ENCODE measurements at regions not wholly inside any gene's neighbourhood (a gene's known extent, or its start where the extent isn't known, plus 50 kb on each side); places are given as distances from the start of the nearest gene placed in this dataset.

- Histone ChIP-seq H3K36me3 (replicated peaks in 1 of 2; ENCODE audit: control insufficient read depth in 1 of 2, insufficient read depth in 2 of 2, low read length in 2 of 2) (no peaks in the 10 kb centered on the region), H3K27me3 (ENCODE audit: control insufficient read depth in 2 of 2, insufficient read depth in 2 of 2, low read length in 2 of 2) (no peaks in the 10 kb centered on the region), H4K20me1 (ENCODE audit: insufficient read depth, low read length) (no peaks in the 10 kb centered on the region), H3K4me3 (replicated peaks in 1 of 3; ENCODE audit: low read depth in 2 of 3, low read length in 3 of 3) (no peak overlapping the region), H3K9ac (ENCODE audit: insufficient read depth, low read length, poor library complexity, severe bottlenecking) (no peak overlapping the region), H3K4me1 (ENCODE audit: control insufficient read depth in 1 of 2, insufficient read depth in 2 of 2, low read length in 2 of 2) (peaks cover 5 to 22% of the 10 kb centered on the region in 2 donors), H3K79me2 (ENCODE audit: insufficient read depth, low read length) (no peaks in the 10 kb centered on the region), H2AFZ (ENCODE audit: insufficient read depth, low read depth, low read length, poor library complexity, severe bottlenecking) (no peak overlapping the region), H3K27ac (ENCODE audit: low read depth in 1 of 2, low read length in 2 of 2) (no peak overlapping the region), H3K9me3 (replicated peaks in 1 of 2; ENCODE audit: control insufficient read depth in 1 of 2, insufficient read depth in 1 of 2, low read length in 2 of 2) (no peaks in the 10 kb centered on the region), H3K4me2 (replicated peaks; ENCODE audit: extremely low read depth, low read length, poor library complexity, severe bottlenecking) (no peak overlapping the region)
- H3K27ac Mint-ChIP-seq: peak overlapping the region in 1 of 7 donors; percentile 60
- peak; percentile 2 to 47 (median 41) for DNase-seq
- intact Hi-C loops (cut with micrococcal nuclease): no loop called here
- WGBS (ENCODE audit: insufficient coverage): 40% methylated on average over 3 of the region's 5 CpGs
- peaks cover 23% of the 10 kb centered on the region for H3K4me1 Mint-ChIP-seq
- H3K4me3 Mint-ChIP-seq: no peak overlapping the region
- peaks cover 0 to 2% (median 0%) of the 10 kb centered on the region in 7 donors for H3K9me3 Mint-ChIP-seq
- no peaks in the 10 kb centered on the region for H3K36me3 Mint-ChIP-seq
- peaks cover 0 to 2% (median 2%) of the 10 kb centered on the region in 3 donors for H3K27me3 Mint-ChIP-seq (ENCODE audit: low read depth in 3 of 3)
- TF ChIP-seq CTCF (IDR thresholded peaks at IDR 0.05): no peak
Measured at GRCh38 chr15:55031727-55032126, 165.0 kb downstream of the RSL24D1 start.

- Histone ChIP-seq H3K27me3 (ENCODE audit: control insufficient read depth in 2 of 2, insufficient read depth in 2 of 2, low read length in 2 of 2) (no peaks in the 10 kb centered on the region), H3K27ac (ENCODE audit: low read depth in 1 of 2, low read length in 2 of 2) (no peak overlapping the region), H3K4me3 (replicated peaks in 1 of 3; ENCODE audit: low read depth in 2 of 3, low read length in 3 of 3) (no peak overlapping the region), H3K4me1 (ENCODE audit: control insufficient read depth in 1 of 2, insufficient read depth in 2 of 2, low read length in 2 of 2) (peaks cover 1 to 7% of the 10 kb centered on the region in 2 donors), H3K9me3 (replicated peaks in 1 of 2; ENCODE audit: control insufficient read depth in 1 of 2, insufficient read depth in 1 of 2, low read length in 2 of 2) (no peaks in the 10 kb centered on the region), H3K36me3 (replicated peaks in 1 of 2; ENCODE audit: control insufficient read depth in 1 of 2, insufficient read depth in 2 of 2, low read length in 2 of 2) (no peaks in the 10 kb centered on the region), H3K9ac (ENCODE audit: insufficient read depth, low read length, poor library complexity, severe bottlenecking) (no peak overlapping the region), H2AFZ (ENCODE audit: insufficient read depth, low read depth, low read length, poor library complexity, severe bottlenecking) (no peak overlapping the region), H4K20me1 (ENCODE audit: insufficient read depth, low read length) (no peaks in the 10 kb centered on the region), H3K79me2 (ENCODE audit: insufficient read depth, low read length) (no peaks in the 10 kb centered on the region), H3K4me2 (replicated peaks; ENCODE audit: extremely low read depth, low read length, poor library complexity, severe bottlenecking) (no peak overlapping the region)
- no CpG with 5 or more reads among the region's 1 CpG for WGBS (ENCODE audit: insufficient coverage)
- Mint-ChIP-seq H3K36me3 (no peaks in the 10 kb centered on the region), H3K27ac (no peak overlapping the region), H3K27me3 (ENCODE audit: low read depth in 3 of 3) (peaks cover 0 to 2% (median under 1%) of the 10 kb centered on the region in 3 donors), H3K4me3 (no peak overlapping the region), H3K4me1 (peaks cover 10% of the 10 kb centered on the region), H3K9me3 (peaks cover 0 to 3% (median 0%) of the 10 kb centered on the region in 7 donors)
- DNase-seq: no peak
- intact Hi-C loops (cut with micrococcal nuclease): no loop called here
- TF ChIP-seq CTCF (IDR thresholded peaks at IDR 0.05): no peak
Measured at GRCh38 chr15:55026381-55026780, 170.4 kb downstream of the RSL24D1 start.
